WTC11 (cell line): ENCODE measurements at regions not wholly inside any gene's neighbourhood (a gene's known extent, or its start where the extent isn't known, plus 50 kb on each side); places are given as distances from the start of the nearest gene placed in this dataset.

Experiments used
- ZNF121 ChIP-seq: sonication (generic); formaldehyde crosslinking; IDR thresholded peaks from 2 replicates; pipeline ENCODE4 v1.8.0; 2023; ENCODE audit warnings: missing genetic modification reagents
- ZNF423 ChIP-seq: fragments of 250-450 bp; sonication (Bioruptor Pico); IDR thresholded peaks from 2 replicates; pipeline ENCODE4 v2.1.2; 2022; ENCODE audit warnings: mild to moderate bottlenecking, moderate library complexity
- TF ChIP-seq, protein P1 (sequence below): fragments of 200-600 bp; IDR thresholded peaks from 2 replicates; pipeline ENCODE4 v1.8.0; 2022; ENCODE audit warnings: antibody characterized with exemption
- TF ChIP-seq, protein P2 (sequence below): fragments of 250-450 bp; sonication (Bioruptor Pico); IDR thresholded peaks from 2 replicates; pipeline ENCODE4 v2.1.2; 2022; ENCODE audit warnings: mild to moderate bottlenecking, moderate library complexity
- TF ChIP-seq, protein P3 (sequence below): sonication (generic); formaldehyde crosslinking; IDR thresholded peaks from 2 replicates; pipeline ENCODE4 v1.8.0; 2022; ENCODE audit warnings: mild to moderate bottlenecking, missing genetic modification reagents
- TF ChIP-seq, protein P4 (sequence below): sonication (generic); formaldehyde crosslinking; IDR thresholded peaks from 2 replicates; pipeline ENCODE4 v1.8.1; 2023; ENCODE audit warnings: mild to moderate bottlenecking, moderate library complexity, missing genetic modification reagents
- TF ChIP-seq, protein P5 (sequence below): sonication (generic); formaldehyde crosslinking; IDR thresholded peaks from 2 replicates; pipeline ENCODE4 v1.8.1; 2022; ENCODE audit warnings: mild to moderate bottlenecking, moderate library complexity, missing genetic modification reagents

DNA sequence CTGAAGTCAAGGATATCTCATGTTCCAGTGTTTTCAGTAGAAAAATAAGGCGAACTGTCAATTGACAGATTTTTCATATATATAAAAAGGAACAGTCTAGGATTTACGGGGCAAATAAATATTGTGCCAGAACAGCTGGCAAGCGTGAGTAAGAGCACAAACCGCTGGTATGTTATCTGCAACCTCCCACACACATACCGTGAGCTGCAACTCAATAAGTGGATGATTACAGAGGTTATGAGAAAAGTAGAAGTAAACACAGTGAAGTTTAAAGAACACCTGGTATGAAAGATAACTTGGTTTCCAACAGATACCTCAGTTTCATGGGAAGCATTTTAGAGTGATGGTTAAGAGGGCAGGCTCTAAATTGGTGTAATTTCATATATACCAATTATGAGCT, 733.4 kb downstream of the TUSC7 start:
- no peak for TF ChIP-seq ZNF423 (CRISPR knock-in tag)
- TF ChIP-seq, protein P1, sequence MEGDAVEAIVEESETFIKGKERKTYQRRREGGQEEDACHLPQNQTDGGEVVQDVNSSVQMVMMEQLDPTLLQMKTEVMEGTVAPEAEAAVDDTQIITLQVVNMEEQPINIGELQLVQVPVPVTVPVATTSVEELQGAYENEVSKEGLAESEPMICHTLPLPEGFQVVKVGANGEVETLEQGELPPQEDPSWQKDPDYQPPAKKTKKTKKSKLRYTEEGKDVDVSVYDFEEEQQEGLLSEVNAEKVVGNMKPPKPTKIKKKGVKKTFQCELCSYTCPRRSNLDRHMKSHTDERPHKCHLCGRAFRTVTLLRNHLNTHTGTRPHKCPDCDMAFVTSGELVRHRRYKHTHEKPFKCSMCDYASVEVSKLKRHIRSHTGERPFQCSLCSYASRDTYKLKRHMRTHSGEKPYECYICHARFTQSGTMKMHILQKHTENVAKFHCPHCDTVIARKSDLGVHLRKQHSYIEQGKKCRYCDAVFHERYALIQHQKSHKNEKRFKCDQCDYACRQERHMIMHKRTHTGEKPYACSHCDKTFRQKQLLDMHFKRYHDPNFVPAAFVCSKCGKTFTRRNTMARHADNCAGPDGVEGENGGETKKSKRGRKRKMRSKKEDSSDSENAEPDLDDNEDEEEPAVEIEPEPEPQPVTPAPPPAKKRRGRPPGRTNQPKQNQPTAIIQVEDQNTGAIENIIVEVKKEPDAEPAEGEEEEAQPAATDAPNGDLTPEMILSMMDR: no peak
- TF ChIP-seq, protein P2, sequence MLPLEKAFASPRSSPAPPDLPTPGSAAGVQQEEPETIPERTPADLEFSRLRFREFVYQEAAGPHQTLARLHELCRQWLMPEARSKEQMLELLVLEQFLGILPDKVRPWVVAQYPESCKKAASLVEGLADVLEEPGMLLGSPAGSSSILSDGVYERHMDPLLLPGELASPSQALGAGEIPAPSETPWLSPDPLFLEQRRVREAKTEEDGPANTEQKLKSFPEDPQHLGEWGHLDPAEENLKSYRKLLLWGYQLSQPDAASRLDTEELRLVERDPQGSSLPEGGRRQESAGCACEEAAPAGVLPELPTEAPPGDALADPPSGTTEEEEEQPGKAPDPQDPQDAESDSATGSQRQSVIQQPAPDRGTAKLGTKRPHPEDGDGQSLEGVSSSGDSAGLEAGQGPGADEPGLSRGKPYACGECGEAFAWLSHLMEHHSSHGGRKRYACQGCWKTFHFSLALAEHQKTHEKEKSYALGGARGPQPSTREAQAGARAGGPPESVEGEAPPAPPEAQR: no peak
- TF ChIP-seq, protein P3, sequence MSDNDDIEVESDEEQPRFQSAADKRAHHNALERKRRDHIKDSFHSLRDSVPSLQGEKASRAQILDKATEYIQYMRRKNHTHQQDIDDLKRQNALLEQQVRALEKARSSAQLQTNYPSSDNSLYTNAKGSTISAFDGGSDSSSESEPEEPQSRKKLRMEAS: no peak
- no peak for TF ChIP-seq ZNF121 (CRISPR knock-in tag)
- TF ChIP-seq, protein P4, sequence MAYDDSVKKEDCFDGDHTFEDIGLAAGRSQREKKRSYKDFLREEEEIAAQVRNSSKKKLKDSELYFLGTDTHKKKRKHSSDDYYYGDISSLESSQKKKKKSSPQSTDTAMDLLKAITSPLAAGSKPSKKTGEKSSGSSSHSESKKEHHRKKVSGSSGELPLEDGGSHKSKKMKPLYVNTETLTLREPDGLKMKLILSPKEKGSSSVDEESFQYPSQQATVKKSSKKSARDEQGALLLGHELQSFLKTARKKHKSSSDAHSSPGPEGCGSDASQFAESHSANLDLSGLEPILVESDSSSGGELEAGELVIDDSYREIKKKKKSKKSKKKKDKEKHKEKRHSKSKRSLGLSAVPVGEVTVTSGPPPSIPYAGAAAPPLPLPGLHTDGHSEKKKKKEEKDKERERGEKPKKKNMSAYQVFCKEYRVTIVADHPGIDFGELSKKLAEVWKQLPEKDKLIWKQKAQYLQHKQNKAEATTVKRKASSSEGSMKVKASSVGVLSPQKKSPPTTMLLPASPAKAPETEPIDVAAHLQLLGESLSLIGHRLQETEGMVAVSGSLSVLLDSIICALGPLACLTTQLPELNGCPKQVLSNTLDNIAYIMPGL: no peak
- TF ChIP-seq, protein P5, sequence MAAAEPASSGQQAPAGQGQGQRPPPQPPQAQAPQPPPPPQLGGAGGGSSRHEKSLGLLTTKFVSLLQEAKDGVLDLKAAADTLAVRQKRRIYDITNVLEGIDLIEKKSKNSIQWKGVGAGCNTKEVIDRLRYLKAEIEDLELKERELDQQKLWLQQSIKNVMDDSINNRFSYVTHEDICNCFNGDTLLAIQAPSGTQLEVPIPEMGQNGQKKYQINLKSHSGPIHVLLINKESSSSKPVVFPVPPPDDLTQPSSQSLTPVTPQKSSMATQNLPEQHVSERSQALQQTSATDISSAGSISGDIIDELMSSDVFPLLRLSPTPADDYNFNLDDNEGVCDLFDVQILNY (CRISPR knock-in tag): no peak
